Transverse colon (tissue), 3 donors: ENCODE measurements at regions not wholly inside any gene's neighbourhood (a gene's known extent, or its start where the extent isn't known, plus 50 kb on each side); places are given as distances from the start of the nearest gene placed in this dataset.

Source experiments
- CTCF ChIP-seq, 5 experiments: fragments of 200-600 bp in 3 of 5; fragments of 450-650 bp in 2 of 5; sonication (generic) in 3 of 5; IDR thresholded peaks; 1 replicate in 2 of 5; 2 replicates in 3 of 5; pipeline ENCODE4 v1.5.1; 2016 to 2017; ENCODE audit warnings: antibody characterized with exemption in 5 of 5, inconsistent platforms in 3 of 5, mild to moderate bottlenecking in 2 of 5, moderate library complexity in 1 of 5
- EP300 ChIP-seq: sonication (generic); formaldehyde crosslinking; IDR thresholded peaks from one replicate; pipeline ENCODE4 v1.6.1; 2017; ENCODE audit warnings: antibody characterized with exemption, low read depth
- POLR2A ChIP-seq: fragments of 450-650 bp; IDR thresholded peaks from one replicate; pipeline ENCODE4 v1.6.1; 2016; ENCODE audit warnings: antibody characterized with exemption, mild to moderate bottlenecking, moderate library complexity

GRCh38 chr12:39697108-39697507 lies 77.5 kb upstream of the ABCD2 start:
- TF ChIP-seq EP300 (no peak), CTCF (IDR thresholded peaks at IDR 0.05) (no peak), POLR2A (no peak)
